Right lobe of liver (tissue), 6 donors: ENCODE measurements at regions not wholly inside any gene's neighbourhood (a gene's known extent, or its start where the extent isn't known, plus 50 kb on each side); places are given as distances from the start of the nearest gene placed in this dataset.

Source experiments
- ATAC-seq, 4 donors: fragments of 200-7000 bp; cut with Tn5 transposase; one replicate each; pipeline ENCODE4 v1.9.1; 2020; ENCODE audit warnings: mild to moderate bottlenecking in 4 of 4, moderate library complexity in 4 of 4
- DNase-seq, 3 donors: peaks; one replicate each; pipeline ENCODE4 v3.0.0-alpha.2; 2020
- H3K27ac ChIP-seq, 3 donors: fragments of 200-600 bp; one replicate each; pipeline ENCODE4 v1.8.0; 2022
- H3K27me3 ChIP-seq, 2 donors: fragments of 200-600 bp; one replicate each; pipeline ENCODE4 v1.8.0; 2022
- H3K36me3 ChIP-seq, 4 donors: fragments of 200-600 bp; sonication (generic) in 1 of 4; one replicate each; pipeline versions ENCODE4 v1.5.1 to v1.8.0; 2017 to 2022; ENCODE audit warnings: control low read depth in 1 of 4
- H3K4me1 ChIP-seq, 4 donors: fragments of 200-600 bp; sonication (generic) in 1 of 4; one replicate each; pipeline versions ENCODE4 v1.5.1 to v1.8.0; 2017 to 2022; ENCODE audit warnings: control low read depth in 1 of 4
- H3K4me3 ChIP-seq, 3 donors: fragments of 200-600 bp; one replicate each; pipeline ENCODE4 v1.8.0; 2022
- H3K9me3 ChIP-seq, 4 donors: fragments of 200-600 bp; sonication (generic) in 1 of 4; one replicate each; pipeline versions ENCODE4 v1.5.1 to v1.8.0; 2017 to 2022; ENCODE audit warnings: control low read depth in 1 of 4
- POLR2A ChIP-seq: fragments of 450-650 bp; IDR thresholded peaks from one replicate; pipeline ENCODE4 v1.6.1; 2017; ENCODE audit warnings: antibody characterized with exemption, mild to moderate bottlenecking
- WGBS: methylation state at CpG from one replicate; pipeline ENCODE4 v1.1.6; 2018; ENCODE audit warnings: low coverage, low lambda C conversion rate; ENCODE audit not compliant: insufficient coverage; ENCODE audit errors: missing lambda C conversion rate; 5-methylcytosine and 5-hydroxymethylcytosine counted together
- intact Hi-C, 2 donors: fragments of 100-400 bp; cut with DNase I; formaldehyde crosslinking; loops; one replicate each; pipeline versions ENCODE4 v1.11.2 to v1.14.1; 2022
- TF ChIP-seq, protein P1 (sequence below), 4 donors: fragments of 200-600 bp in 3 of 4; fragments of 450-650 bp in 1 of 4; IDR thresholded peaks; one replicate each; pipeline versions ENCODE4 v1.5.1 to v1.8.0; 2016 to 2022; ENCODE audit warnings: antibody characterized with exemption in 4 of 4, mild to moderate bottlenecking in 2 of 4
- donor health status: DM: no; HTN: yes; CAD: no.
- donor health status: DM: no; HTN: no; CAD: no.
- donor health status: DM: no; HTN: no; CAD: no.
- donor health status: DM: no; HTN: yes; CAD: no.
- donor health status: DM: no; HTN: yes; CAD: no.

DNA sequence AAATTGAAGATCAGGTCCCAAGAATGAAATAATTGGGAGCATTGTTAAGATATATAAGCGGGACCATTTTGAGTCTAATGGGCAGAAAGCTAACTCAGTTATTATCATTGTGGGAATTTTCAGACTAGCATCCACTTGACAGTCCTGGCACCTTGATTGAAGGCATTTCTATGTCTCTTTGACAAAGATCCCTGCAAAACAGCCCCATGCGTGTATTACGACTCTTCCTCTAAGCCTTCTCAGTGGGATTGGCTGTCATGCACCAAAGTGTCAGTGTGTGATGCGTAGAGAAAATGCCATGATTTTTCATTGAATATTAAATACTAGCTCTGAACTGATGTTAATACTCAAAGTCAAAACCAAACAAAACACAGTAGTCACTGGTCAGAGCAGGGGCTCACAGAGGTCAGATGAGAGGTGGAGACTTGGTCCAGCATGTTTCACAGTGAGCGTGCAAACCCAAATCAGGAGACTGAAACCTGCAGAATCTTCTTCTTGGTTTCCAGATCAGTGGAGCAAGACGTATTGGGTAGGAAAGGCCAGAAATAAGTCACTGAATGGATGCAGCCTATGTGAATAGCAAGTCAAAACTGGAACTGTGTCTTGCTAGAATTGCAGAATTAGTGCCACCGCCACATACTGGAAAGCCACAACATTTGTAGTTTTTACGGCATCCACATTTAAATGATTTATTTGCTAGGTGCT, 303.6 kb upstream of the AKR1E2 start:
- WGBS: 72% methylated on average over 8 of the region's 8 CpGs
- H3K4me3 ChIP-seq: no peak overlapping the region
- TF ChIP-seq, protein P1, sequence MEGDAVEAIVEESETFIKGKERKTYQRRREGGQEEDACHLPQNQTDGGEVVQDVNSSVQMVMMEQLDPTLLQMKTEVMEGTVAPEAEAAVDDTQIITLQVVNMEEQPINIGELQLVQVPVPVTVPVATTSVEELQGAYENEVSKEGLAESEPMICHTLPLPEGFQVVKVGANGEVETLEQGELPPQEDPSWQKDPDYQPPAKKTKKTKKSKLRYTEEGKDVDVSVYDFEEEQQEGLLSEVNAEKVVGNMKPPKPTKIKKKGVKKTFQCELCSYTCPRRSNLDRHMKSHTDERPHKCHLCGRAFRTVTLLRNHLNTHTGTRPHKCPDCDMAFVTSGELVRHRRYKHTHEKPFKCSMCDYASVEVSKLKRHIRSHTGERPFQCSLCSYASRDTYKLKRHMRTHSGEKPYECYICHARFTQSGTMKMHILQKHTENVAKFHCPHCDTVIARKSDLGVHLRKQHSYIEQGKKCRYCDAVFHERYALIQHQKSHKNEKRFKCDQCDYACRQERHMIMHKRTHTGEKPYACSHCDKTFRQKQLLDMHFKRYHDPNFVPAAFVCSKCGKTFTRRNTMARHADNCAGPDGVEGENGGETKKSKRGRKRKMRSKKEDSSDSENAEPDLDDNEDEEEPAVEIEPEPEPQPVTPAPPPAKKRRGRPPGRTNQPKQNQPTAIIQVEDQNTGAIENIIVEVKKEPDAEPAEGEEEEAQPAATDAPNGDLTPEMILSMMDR (IDR thresholded peaks at IDR 0.05): no peak
- TF ChIP-seq POLR2A: no peak

GRCh38 chr10:4519658-4520402, 306.2 kb upstream of the AKR1E2 start:
- Histone ChIP-seq H3K27ac (no peak overlapping the region), H3K36me3 (no peaks in the 10 kb centered on the region), H3K4me1 (no peaks in the 10 kb centered on the region), H3K27me3 (no peaks in the 10 kb centered on the region), H3K4me3 (no peak overlapping the region), H3K9me3 (no peaks in the 10 kb centered on the region)
- 66% methylated on average over 3 of the region's 3 CpGs for WGBS
- intact Hi-C loops: no loop called here
- TF ChIP-seq, protein P1 (IDR thresholded peaks at IDR 0.05): no peak
- no peak for TF ChIP-seq POLR2A
- DNase-seq (no peak), ATAC-seq (peak in 1 of 4 donors; percentile 29)

More for the DNA sequence above, 303.6 kb upstream of the AKR1E2 start:
- intact Hi-C loops: no loop called here
- Histone ChIP-seq H3K27me3 (no peaks in the 10 kb centered on the region), H3K4me1 (no peaks in the 10 kb centered on the region), H3K9me3 (no peaks in the 10 kb centered on the region), H3K36me3 (no peaks in the 10 kb centered on the region), H3K27ac (no peak overlapping the region)
- no peak for ATAC-seq
- no peak for DNase-seq

DNA sequence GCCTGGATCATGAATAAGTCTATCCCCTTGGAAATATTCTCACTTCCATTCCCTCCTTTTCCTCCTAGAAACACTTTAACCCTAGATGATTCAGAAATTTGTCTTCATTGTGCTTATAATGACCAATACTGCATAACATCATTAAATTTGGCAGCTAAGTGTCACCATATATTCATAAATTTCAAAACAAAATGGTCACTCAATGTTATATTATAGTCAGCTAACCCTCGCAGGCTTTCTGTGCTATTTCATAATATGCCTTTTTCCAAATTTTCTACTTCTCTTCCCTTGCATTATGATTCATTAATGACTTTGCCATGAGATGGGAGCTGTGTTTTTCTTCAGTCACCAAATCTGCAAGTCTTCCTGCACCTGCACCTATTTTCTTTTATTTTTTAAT, 308.3 kb upstream of the AKR1E2 start:
- 44% methylated on average over 1 of the region's 1 CpG for WGBS
- TF ChIP-seq, protein P1 (IDR thresholded peaks at IDR 0.05): no peak
- no peak for TF ChIP-seq POLR2A

DNA sequence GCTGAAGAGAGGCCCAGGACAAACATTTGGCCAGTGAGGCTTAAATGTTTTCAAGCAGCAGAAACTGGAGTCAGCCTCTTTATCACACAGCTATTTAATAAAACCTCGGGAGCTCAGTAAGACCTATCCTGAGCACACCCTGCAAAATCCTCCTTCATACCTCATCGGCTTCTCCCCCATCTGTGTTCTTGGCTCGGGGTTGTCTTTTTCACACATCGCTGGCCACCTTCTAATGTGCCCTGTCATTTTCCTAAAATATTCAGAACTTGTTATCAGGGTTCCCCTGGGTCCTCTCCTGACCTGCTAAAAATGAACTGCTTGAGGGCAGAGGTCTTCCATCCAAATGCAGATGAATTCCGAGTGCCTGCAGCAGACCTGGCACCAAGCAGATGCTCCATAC, 310.3 kb upstream of the AKR1E2 start:
- no peak for TF ChIP-seq POLR2A
- TF ChIP-seq, protein P1 (IDR thresholded peaks at IDR 0.05): no peak
- Histone ChIP-seq H3K27me3 (no peaks in the 10 kb centered on the region), H3K4me3 (no peak overlapping the region), H3K9me3 (no peaks in the 10 kb centered on the region), H3K27ac (no peak overlapping the region), H3K36me3 (no peaks in the 10 kb centered on the region), H3K4me1 (no peaks in the 10 kb centered on the region)
- intact Hi-C loops: no loop called here
- ATAC-seq (no peak), DNase-seq (no peak)
- 71% methylated on average over 5 of the region's 5 CpGs for WGBS

More for the DNA sequence above, 308.3 kb upstream of the AKR1E2 start:
- Histone ChIP-seq H3K36me3 (no peaks in the 10 kb centered on the region), H3K9me3 (no peaks in the 10 kb centered on the region), H3K4me3 (no peak overlapping the region), H3K4me1 (no peaks in the 10 kb centered on the region), H3K27ac (no peak overlapping the region), H3K27me3 (no peaks in the 10 kb centered on the region)
- intact Hi-C loops: no loop called here
- ATAC-seq (no peak), DNase-seq (no peak)
